Trophoblast cell (in vitro differentiated cells and primary cell): ENCODE measurements at regions not wholly inside any gene's neighbourhood (a gene's known extent, or its start where the extent isn't known, plus 50 kb on each side); places are given as distances from the start of the nearest gene placed in this dataset.

Experiments used
- DNase-seq, 2 donors: peaks; one replicate each; pipeline ENCODE4 v3.0.0-alpha.2; 2016
- H2AFZ ChIP-seq: 2 replicates; pipeline ENCODE4 v1.6.1; 2013; ENCODE audit warnings: low read length, moderate library complexity, mild to moderate bottlenecking; ENCODE audit not compliant: insufficient read depth, poor library complexity
- H2AK5ac ChIP-seq: 2 replicates; pipeline ENCODE4 v1.6.1; 2013; ENCODE audit warnings: mild to moderate bottlenecking, low read length
- H2BK120ac ChIP-seq: 2 replicates; pipeline ENCODE4 v1.6.1; 2013; ENCODE audit warnings: low read length, mild to moderate bottlenecking, moderate library complexity; ENCODE audit not compliant: insufficient read depth, poor library complexity
- H2BK12ac ChIP-seq: 2 replicates; pipeline ENCODE4 v1.6.1; 2013; ENCODE audit warnings: mild to moderate bottlenecking, low read length, moderate library complexity
- H2BK5ac ChIP-seq: 2 replicates; pipeline ENCODE4 v1.6.1; 2013; ENCODE audit warnings: low read length, low read depth, moderate library complexity, mild to moderate bottlenecking; ENCODE audit not compliant: poor library complexity
- H3K14ac ChIP-seq: 2 replicates; pipeline ENCODE4 v1.6.1; 2013; ENCODE audit warnings: mild to moderate bottlenecking, low read length
- H3K18ac ChIP-seq: 2 replicates; pipeline ENCODE4 v1.6.1; 2013; ENCODE audit warnings: mild to moderate bottlenecking, low read length
- H3K23ac ChIP-seq: 2 replicates; pipeline ENCODE4 v1.6.1; 2013; ENCODE audit warnings: low read length
- H3K27ac ChIP-seq: 2 replicates; pipeline ENCODE4 v1.5.1; 2013; ENCODE audit warnings: low read depth, mild to moderate bottlenecking, inconsistent platforms, low read length, moderate library complexity
- H3K27me3 ChIP-seq: 2 replicates; pipeline ENCODE4 v1.6.1; 2013; ENCODE audit warnings: inconsistent platforms, mild to moderate bottlenecking, low read length, moderate library complexity; ENCODE audit not compliant: insufficient read depth
- H3K36me3 ChIP-seq, 2 experiments: 1 replicate in 1 of 2; 2 replicates in 1 of 2; pipeline ENCODE4 v1.6.1; 2013; ENCODE audit warnings: low read length in 2 of 2, mild to moderate bottlenecking in 2 of 2, moderate library complexity in 1 of 2; ENCODE audit not compliant: insufficient read depth in 2 of 2, control insufficient read depth in 1 of 2
- H3K4ac ChIP-seq: 2 replicates; pipeline ENCODE4 v1.6.1; 2013; ENCODE audit warnings: low read depth, mild to moderate bottlenecking, low read length, moderate library complexity
- H3K4me1 ChIP-seq, 2 experiments: 1 replicate in 1 of 2; 2 replicates in 1 of 2; pipeline ENCODE4 v1.6.1; 2013; ENCODE audit warnings: low read length in 2 of 2, mild to moderate bottlenecking in 2 of 2, moderate library complexity in 1 of 2; ENCODE audit not compliant: insufficient read depth in 2 of 2, control insufficient read depth in 1 of 2
- H3K4me2 ChIP-seq: 2 replicates; pipeline ENCODE4 v1.6.1; 2013; ENCODE audit warnings: inconsistent platforms, mild to moderate bottlenecking, low read length, moderate library complexity
- H3K4me3 ChIP-seq: 2 replicates; pipeline ENCODE4 v1.5.1; 2013; ENCODE audit warnings: mild to moderate bottlenecking, low read depth, low read length, inconsistent platforms
- H3K79me1 ChIP-seq: one replicate; pipeline ENCODE4 v1.6.1; 2013; ENCODE audit warnings: low read length
- H3K79me2 ChIP-seq: 2 replicates; pipeline ENCODE4 v1.6.1; 2013; ENCODE audit warnings: low read length, mild to moderate bottlenecking; ENCODE audit not compliant: control insufficient read depth, insufficient read depth, poor library complexity
- H3K9ac ChIP-seq: 2 replicates; pipeline ENCODE4 v1.6.1; 2013; ENCODE audit warnings: mild to moderate bottlenecking, low read length
- H3K9me3 ChIP-seq: 2 replicates; pipeline ENCODE4 v1.6.1; 2013; ENCODE audit warnings: low read depth, mild to moderate bottlenecking, control low read depth, inconsistent platforms, low read length; ENCODE audit not compliant: insufficient read depth
- H4K12ac ChIP-seq: 2 replicates; pipeline ENCODE4 v1.6.1; 2013; ENCODE audit warnings: low read depth, mild to moderate bottlenecking, low read length, moderate library complexity
- H4K8ac ChIP-seq: 2 replicates; pipeline ENCODE4 v1.6.1; 2013; ENCODE audit warnings: low read depth, mild to moderate bottlenecking, low read length, moderate library complexity
- H4K91ac ChIP-seq: one replicate; pipeline ENCODE4 v1.6.1; 2013; ENCODE audit warnings: low read depth, mild to moderate bottlenecking, low read length, moderate library complexity
- WGBS: extraction: QIAGEN DNeasy Blood & Tissue Kit; methylation state at CpG from one replicate; pipeline ENCODE4 v1.1.7; 2013; ENCODE audit warnings: missing lambda C conversion rate; ENCODE audit not compliant: insufficient read length, insufficient coverage; ENCODE audit errors: extremely low coverage; 5-methylcytosine and 5-hydroxymethylcytosine counted together

DNA sequence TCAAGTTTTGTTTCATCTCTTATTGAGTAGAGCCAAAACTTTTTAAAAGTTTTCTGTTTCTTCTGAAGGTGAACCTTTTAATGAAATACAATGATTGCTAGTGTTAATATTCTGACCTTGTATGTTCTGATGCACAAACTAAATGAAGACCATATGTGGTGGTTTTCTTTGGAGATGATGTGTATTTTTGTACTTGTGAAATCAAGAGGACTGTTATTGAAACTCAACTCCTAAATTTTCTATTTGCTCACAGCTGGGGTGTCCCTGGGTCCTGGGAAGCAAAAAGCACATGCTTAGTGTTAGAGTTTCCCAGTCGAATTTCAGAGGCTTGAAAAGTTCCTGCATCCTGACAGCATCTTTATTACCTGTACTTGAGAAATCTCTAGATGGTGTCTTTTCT is 1185.8 kb upstream of the ALCAM start:
- no peaks in the 10 kb centered on the region for H3K9me3 ChIP-seq
- no peak overlapping the region for H3K4me2 ChIP-seq
- H4K12ac ChIP-seq = no peak overlapping the region
- H2AFZ ChIP-seq = no peak overlapping the region
- no peak overlapping the region for H3K23ac ChIP-seq
- no CpG with 5 or more reads among the region's 1 CpG for WGBS
- no peaks in the 10 kb centered on the region for H3K4me1 ChIP-seq
- no peak overlapping the region for H3K14ac ChIP-seq
- H2BK12ac ChIP-seq = no peak overlapping the region
- H3K79me1 ChIP-seq = no peaks in the 10 kb centered on the region
- H3K9ac ChIP-seq = no peak overlapping the region
- H2BK120ac ChIP-seq = no peak overlapping the region
- no peak overlapping the region for H3K18ac ChIP-seq
- H2BK5ac ChIP-seq = no peak overlapping the region
- H4K91ac ChIP-seq = no peak overlapping the region
- H3K79me2 ChIP-seq = no peaks in the 10 kb centered on the region
- H3K36me3 ChIP-seq = no peaks in the 10 kb centered on the region
- H3K27me3 ChIP-seq = no peaks in the 10 kb centered on the region
- no peak overlapping the region for H4K8ac ChIP-seq
- H2AK5ac ChIP-seq = no peak overlapping the region
- H3K4ac ChIP-seq = no peak overlapping the region
- H3K4me3 ChIP-seq = no peak overlapping the region
- no peak for DNase-seq
- no peak overlapping the region for H3K27ac ChIP-seq

DNA sequence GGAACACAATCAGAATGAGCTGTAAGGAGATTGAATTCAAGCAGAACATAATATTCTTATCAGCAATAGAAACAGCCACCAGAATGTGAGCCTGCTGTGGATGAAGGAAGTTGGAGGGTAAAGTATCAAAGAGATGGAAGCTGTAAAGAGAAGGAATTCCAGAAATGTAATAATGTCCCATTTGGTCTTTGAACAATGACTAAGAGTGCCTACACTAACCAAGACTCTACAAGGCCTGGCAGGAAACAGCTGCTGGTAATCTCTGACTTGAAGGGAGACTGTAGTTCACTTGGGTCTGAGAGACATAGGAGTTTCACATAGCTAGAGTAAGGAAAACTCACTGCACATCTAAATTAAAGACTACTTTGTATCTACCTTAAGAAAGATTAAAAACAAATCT is 1176.0 kb upstream of the ALCAM start:
- Histone ChIP-seq H3K36me3 (no peaks in the 10 kb centered on the region), H3K27me3 (no peaks in the 10 kb centered on the region), H3K14ac (no peak overlapping the region), H2AK5ac (no peak overlapping the region), H2BK5ac (no peak overlapping the region), H2AFZ (no peak overlapping the region), H4K8ac (no peak overlapping the region), H3K18ac (no peak overlapping the region), H3K79me1 (no peaks in the 10 kb centered on the region), H4K91ac (no peak overlapping the region), H3K27ac (no peak overlapping the region), H4K12ac (no peak overlapping the region), H3K79me2 (peaks cover 1% of the 10 kb centered on the region), H3K4me1 (no peaks in the 10 kb centered on the region), H3K4me2 (no peak overlapping the region), H3K4ac (no peak overlapping the region), H3K23ac (no peak overlapping the region), H3K9me3 (no peaks in the 10 kb centered on the region), H2BK12ac (no peak overlapping the region), H3K4me3 (no peak overlapping the region), H3K9ac (no peak overlapping the region), H2BK120ac (no peak overlapping the region)
- DNase-seq = no peak

DNA sequence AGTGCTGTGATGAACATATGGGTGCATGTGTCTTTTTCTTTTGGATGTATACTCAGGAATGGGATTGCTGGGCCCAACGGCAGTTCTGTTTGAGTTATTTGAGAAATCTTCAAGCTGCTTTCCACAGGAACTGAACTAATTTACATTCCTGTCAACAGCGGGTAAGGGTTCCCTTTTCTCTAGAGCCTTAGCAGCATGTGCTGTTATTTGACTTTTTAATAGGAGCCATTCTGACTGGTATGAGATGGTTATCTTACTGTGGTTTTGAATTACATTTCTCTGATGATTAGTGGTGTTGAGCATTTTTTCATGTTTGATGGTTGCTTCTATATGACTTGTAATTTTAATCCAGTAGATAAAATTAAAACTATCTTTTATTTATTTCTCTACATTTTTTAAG is 1168.6 kb upstream of the ALCAM start:
- Histone ChIP-seq H3K79me1 (no peaks in the 10 kb centered on the region), H3K9me3 (no peaks in the 10 kb centered on the region), H3K79me2 (no peaks in the 10 kb centered on the region), H3K27ac (no peak overlapping the region), H4K12ac (no peak overlapping the region), H3K4ac (no peak overlapping the region), H3K23ac (no peak overlapping the region), H2AFZ (no peak overlapping the region), H4K8ac (no peak overlapping the region), H2AK5ac (no peak overlapping the region), H2BK5ac (no peak overlapping the region), H3K4me2 (no peak overlapping the region), H4K91ac (no peak overlapping the region), H2BK12ac (no peak overlapping the region), H3K18ac (no peak overlapping the region), H3K9ac (no peak overlapping the region), H3K36me3 (no peaks in the 10 kb centered on the region), H3K4me3 (no peak overlapping the region), H3K27me3 (no peaks in the 10 kb centered on the region), H2BK120ac (no peak overlapping the region), H3K4me1 (no peaks in the 10 kb centered on the region), H3K14ac (no peak overlapping the region)
- no peak for DNase-seq
- no CpG with 5 or more reads among the region's 2 CpGs for WGBS

DNA sequence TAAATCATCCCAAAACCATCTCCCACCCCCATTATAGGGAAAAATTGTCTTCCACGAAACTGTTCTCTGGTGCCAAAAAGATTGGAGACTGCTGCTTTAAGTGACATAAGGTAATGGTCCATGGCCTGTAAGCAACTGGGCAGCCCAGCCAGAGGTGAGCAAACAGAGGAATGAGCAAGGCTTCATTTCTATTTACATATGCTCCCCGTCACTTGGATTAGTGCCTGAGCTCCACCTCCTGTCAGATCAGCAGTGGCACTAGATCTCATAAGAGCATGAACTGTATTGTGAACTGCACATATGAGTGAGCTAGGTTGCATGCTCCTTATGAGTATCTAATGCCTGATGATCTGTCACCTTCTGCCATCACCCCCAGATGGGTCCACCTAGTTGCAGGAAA is 1159.8 kb upstream of the ALCAM start:
- Histone ChIP-seq H3K14ac (no peak overlapping the region), H2BK120ac (no peak overlapping the region), H3K18ac (no peak overlapping the region), H3K79me2 (no peaks in the 10 kb centered on the region), H2BK12ac (no peak overlapping the region), H3K4me2 (no peak overlapping the region), H3K79me1 (no peaks in the 10 kb centered on the region), H3K9me3 (no peaks in the 10 kb centered on the region), H3K4ac (no peak overlapping the region), H3K27ac (no peak overlapping the region), H3K4me3 (no peak overlapping the region), H4K91ac (no peak overlapping the region), H3K9ac (no peak overlapping the region), H2AK5ac (no peak overlapping the region), H3K4me1 (no peaks in the 10 kb centered on the region), H2BK5ac (no peak overlapping the region), H2AFZ (no peak overlapping the region), H3K36me3 (no peaks in the 10 kb centered on the region), H4K12ac (no peak overlapping the region), H3K27me3 (no peaks in the 10 kb centered on the region), H3K23ac (no peak overlapping the region), H4K8ac (no peak overlapping the region)
- no CpG with 5 or more reads among the region's 2 CpGs for WGBS
- no peak for DNase-seq

DNA sequence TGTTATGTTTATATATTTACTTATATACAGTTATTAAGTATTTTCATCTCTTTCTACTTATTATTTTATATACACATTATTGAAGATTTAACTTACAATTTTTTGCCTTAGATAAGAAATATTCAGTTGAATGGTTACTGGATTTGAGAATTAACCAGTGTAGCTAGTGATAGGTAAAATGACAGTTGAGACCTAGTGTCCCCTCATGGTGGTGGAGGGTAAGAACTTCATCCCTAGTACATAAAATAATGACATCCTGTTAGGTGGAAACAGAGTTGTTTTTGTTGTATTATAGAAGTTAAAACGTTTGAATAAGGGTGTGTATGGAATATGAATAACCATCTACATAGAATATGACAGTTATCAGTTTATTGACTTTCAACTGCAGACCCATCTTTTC is 1152.4 kb upstream of the ALCAM start:
- no peak overlapping the region for H2AFZ ChIP-seq
- no CpG with 5 or more reads among the region's 1 CpG for WGBS
- no peak for DNase-seq
- no peak overlapping the region for H4K91ac ChIP-seq
- H3K4me3 ChIP-seq = no peak overlapping the region
- H2BK120ac ChIP-seq = no peak overlapping the region
- H3K79me1 ChIP-seq = no peaks in the 10 kb centered on the region
- H3K14ac ChIP-seq = no peak overlapping the region
- no peak overlapping the region for H2AK5ac ChIP-seq
- no peak overlapping the region for H2BK12ac ChIP-seq
- H3K4me1 ChIP-seq = no peaks in the 10 kb centered on the region
- no peak overlapping the region for H3K4me2 ChIP-seq
- no peaks in the 10 kb centered on the region for H3K9me3 ChIP-seq
- H3K9ac ChIP-seq = no peak overlapping the region
- no peak overlapping the region for H2BK5ac ChIP-seq
- H3K23ac ChIP-seq = no peak overlapping the region
- no peak overlapping the region for H3K27ac ChIP-seq
- no peak overlapping the region for H4K12ac ChIP-seq
- no peak overlapping the region for H3K18ac ChIP-seq
- H3K4ac ChIP-seq = no peak overlapping the region
- no peaks in the 10 kb centered on the region for H3K27me3 ChIP-seq
- no peaks in the 10 kb centered on the region for H3K79me2 ChIP-seq
- H3K36me3 ChIP-seq = no peaks in the 10 kb centered on the region
- no peak overlapping the region for H4K8ac ChIP-seq
